ENCODE measurements at regions not wholly inside any gene's neighbourhood (a gene's known extent, or its start where the extent isn't known, plus 50 kb on each side); places are given as distances from the start of the nearest gene placed in this dataset.

DNA sequence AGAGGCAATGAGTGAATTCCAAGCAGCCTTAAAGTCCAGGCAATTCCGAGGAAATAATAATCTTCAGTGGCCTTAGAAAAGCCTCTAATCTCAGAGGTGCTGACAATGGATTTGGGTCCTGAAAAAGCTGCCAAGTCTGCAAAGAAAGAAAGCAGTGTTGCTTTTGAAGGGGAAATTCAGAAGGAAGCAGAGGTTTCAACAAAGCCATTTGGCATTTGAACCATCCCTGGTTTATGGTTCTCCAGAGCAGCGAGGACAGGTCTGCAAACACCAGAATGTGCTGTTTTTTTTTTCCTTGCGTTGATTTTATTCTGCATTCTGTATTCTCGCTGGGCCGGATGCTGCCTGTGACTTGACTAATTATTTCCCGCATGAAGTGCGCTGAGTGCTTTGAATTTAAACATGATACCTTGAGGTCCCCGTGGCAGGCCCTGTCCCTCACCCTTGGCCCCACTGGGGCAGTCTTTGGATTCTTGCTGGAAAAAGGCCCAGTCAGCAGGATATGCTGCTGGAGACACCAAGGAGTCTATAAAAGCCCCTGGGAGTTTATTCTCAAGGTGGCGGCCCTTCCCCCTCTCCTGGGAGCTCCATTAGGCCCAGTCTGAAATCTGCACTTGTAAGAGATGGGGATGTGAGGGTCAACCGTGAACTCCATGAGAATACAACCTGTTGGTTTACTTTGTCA is 338.3 kb downstream of the HAPSTR1 start:
- TF ChIP-seq SPI1 (IDR thresholded peaks at IDR 0.05; ENCODE audit: borderline replicate concordance, low read depth) (no peak), GABPA (IDR thresholded peaks at IDR 0.05; ENCODE audit: low read depth) (no peak)
- TF ChIP-seq, protein P1, sequence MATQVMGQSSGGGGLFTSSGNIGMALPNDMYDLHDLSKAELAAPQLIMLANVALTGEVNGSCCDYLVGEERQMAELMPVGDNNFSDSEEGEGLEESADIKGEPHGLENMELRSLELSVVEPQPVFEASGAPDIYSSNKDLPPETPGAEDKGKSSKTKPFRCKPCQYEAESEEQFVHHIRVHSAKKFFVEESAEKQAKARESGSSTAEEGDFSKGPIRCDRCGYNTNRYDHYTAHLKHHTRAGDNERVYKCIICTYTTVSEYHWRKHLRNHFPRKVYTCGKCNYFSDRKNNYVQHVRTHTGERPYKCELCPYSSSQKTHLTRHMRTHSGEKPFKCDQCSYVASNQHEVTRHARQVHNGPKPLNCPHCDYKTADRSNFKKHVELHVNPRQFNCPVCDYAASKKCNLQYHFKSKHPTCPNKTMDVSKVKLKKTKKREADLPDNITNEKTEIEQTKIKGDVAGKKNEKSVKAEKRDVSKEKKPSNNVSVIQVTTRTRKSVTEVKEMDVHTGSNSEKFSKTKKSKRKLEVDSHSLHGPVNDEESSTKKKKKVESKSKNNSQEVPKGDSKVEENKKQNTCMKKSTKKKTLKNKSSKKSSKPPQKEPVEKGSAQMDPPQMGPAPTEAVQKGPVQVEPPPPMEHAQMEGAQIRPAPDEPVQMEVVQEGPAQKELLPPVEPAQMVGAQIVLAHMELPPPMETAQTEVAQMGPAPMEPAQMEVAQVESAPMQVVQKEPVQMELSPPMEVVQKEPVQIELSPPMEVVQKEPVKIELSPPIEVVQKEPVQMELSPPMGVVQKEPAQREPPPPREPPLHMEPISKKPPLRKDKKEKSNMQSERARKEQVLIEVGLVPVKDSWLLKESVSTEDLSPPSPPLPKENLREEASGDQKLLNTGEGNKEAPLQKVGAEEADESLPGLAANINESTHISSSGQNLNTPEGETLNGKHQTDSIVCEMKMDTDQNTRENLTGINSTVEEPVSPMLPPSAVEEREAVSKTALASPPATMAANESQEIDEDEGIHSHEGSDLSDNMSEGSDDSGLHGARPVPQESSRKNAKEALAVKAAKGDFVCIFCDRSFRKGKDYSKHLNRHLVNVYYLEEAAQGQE (IDR thresholded peaks at IDR 0.05; ENCODE audit: insufficient replicate concordance, low read depth) = no peak
- no peak overlapping the region for H3K4me3 ChIP-seq (replicated peaks; ENCODE audit: insufficient read depth, low read length)
- no peak overlapping the region for H3K27ac ChIP-seq (replicated peaks)
- no peak for DNase-seq (ENCODE audit: low read depth in 1 of 2, low spot score in 1 of 2)
- no peaks in the 10 kb centered on the region for H3K27me3 ChIP-seq (ENCODE audit: insufficient read depth, poor library complexity, severe bottlenecking)

DNA sequence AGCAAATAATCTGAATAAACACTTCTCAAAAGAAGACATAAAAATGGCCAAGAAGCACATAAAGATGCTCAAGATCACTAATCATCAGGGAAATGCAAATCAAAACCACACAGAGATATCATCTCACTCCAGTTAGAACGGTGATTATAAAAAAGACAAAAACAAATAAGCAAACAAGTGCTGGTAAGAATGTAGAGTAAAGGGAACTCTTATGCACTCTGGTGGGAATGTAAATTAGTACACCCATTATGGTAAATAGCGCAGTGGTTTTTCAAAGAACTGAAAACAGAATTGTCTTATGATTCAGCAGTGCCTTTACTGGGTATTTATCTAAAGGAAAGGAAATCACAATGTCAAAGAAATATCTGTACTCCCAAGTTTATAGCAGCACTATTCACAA is 343.2 kb downstream of the HAPSTR1 start:
- TF ChIP-seq, protein P1 (IDR thresholded peaks at IDR 0.05; ENCODE audit: insufficient replicate concordance, low read depth) = no peak
- TF ChIP-seq, protein P2, sequence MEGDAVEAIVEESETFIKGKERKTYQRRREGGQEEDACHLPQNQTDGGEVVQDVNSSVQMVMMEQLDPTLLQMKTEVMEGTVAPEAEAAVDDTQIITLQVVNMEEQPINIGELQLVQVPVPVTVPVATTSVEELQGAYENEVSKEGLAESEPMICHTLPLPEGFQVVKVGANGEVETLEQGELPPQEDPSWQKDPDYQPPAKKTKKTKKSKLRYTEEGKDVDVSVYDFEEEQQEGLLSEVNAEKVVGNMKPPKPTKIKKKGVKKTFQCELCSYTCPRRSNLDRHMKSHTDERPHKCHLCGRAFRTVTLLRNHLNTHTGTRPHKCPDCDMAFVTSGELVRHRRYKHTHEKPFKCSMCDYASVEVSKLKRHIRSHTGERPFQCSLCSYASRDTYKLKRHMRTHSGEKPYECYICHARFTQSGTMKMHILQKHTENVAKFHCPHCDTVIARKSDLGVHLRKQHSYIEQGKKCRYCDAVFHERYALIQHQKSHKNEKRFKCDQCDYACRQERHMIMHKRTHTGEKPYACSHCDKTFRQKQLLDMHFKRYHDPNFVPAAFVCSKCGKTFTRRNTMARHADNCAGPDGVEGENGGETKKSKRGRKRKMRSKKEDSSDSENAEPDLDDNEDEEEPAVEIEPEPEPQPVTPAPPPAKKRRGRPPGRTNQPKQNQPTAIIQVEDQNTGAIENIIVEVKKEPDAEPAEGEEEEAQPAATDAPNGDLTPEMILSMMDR (IDR thresholded peaks at IDR 0.05; ENCODE audit: insufficient read depth, low read length) = no peak
- TF ChIP-seq SPI1 (IDR thresholded peaks at IDR 0.05; ENCODE audit: borderline replicate concordance, low read depth) = no peak
- TF ChIP-seq POLR2AphosphoS5 (IDR thresholded peaks at IDR 0.05; ENCODE audit: low read depth) = no peak
- no peak for TF ChIP-seq GABPA (IDR thresholded peaks at IDR 0.05; ENCODE audit: low read depth)
- no peak for DNase-seq (ENCODE audit: low read depth in 1 of 2, low spot score in 1 of 2)
- no peak overlapping the region for H3K27ac ChIP-seq (replicated peaks)
- H3K27me3 ChIP-seq (ENCODE audit: insufficient read depth, poor library complexity, severe bottlenecking) = no peaks in the 10 kb centered on the region
- H3K4me3 ChIP-seq (replicated peaks; ENCODE audit: insufficient read depth, low read length) = no peak overlapping the region

DNA sequence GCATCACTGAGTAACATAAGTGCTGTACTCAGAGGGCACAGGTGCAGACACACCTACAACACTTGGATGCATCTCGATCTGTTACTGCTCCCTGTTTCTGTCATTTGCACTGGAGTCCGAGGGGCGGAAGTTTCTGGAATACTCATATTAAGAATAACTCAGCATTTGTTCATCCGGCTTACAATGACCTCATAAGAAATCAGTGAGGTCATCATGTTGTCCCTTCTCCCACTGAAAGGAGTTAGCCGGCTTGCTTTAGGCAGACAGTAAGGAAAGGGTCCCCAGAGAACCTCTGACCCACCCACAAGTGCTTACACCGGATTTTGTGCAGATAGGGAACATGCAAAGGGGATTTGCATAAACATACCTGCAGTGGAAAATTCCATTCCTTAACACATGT is 344.7 kb downstream of the HAPSTR1 start:
- H3K4me3 ChIP-seq (replicated peaks; ENCODE audit: insufficient read depth, low read length) = no peak overlapping the region
- no peak for DNase-seq (ENCODE audit: low read depth in 1 of 2, low spot score in 1 of 2)
- H3K27ac ChIP-seq (replicated peaks) = no peak overlapping the region
- TF ChIP-seq, protein P1 (IDR thresholded peaks at IDR 0.05; ENCODE audit: insufficient replicate concordance, low read depth) = no peak
- TF ChIP-seq GABPA (IDR thresholded peaks at IDR 0.05; ENCODE audit: low read depth) (no peak), POLR2AphosphoS5 (IDR thresholded peaks at IDR 0.05; ENCODE audit: low read depth) (no peak), SPI1 (IDR thresholded peaks at IDR 0.05; ENCODE audit: borderline replicate concordance, low read depth) (no peak)
- TF ChIP-seq, protein P2 (IDR thresholded peaks at IDR 0.05; ENCODE audit: insufficient read depth, low read length) = no peak
- no peaks in the 10 kb centered on the region for H3K27me3 ChIP-seq (ENCODE audit: insufficient read depth, poor library complexity, severe bottlenecking)
